Breast epithelium (tissue), 4 donors: ENCODE measurements at regions not wholly inside any gene's neighbourhood (a gene's known extent, or its start where the extent isn't known, plus 50 kb on each side); places are given as distances from the start of the nearest gene placed in this dataset.

Experiments used
- DNase-seq, 2 donors: peaks; one replicate each; pipeline ENCODE4 v3.0.0-alpha.2; 2019; ENCODE audit warnings: low spot score in 2 of 2
- H3K27ac ChIP-seq, 2 donors: fragments of 200-600 bp; sonication (generic) in 1 of 2; one replicate each; pipeline ENCODE4 v1.5.1; 2016 to 2019; ENCODE audit warnings: mild to moderate bottlenecking in 1 of 2
- H3K27me3 ChIP-seq, 2 donors: fragments of 200-600 bp; sonication (generic) in 1 of 2; one replicate each; pipeline versions ENCODE4 v1.5.1 to v1.6.0; 2017 to 2019; ENCODE audit warnings: control low read depth in 1 of 2, mild to moderate bottlenecking in 1 of 2
- H3K36me3 ChIP-seq: fragments of 200-600 bp; one replicate; pipeline ENCODE4 v1.5.1; 2019
- H3K4me1 ChIP-seq, 2 donors: fragments of 200-600 bp; sonication (generic); one replicate each; pipeline ENCODE4 v1.5.1; 2016 to 2019; ENCODE audit warnings: control low read depth in 1 of 2
- H3K4me3 ChIP-seq, 3 donors: fragments of 200-600 bp; sonication (generic); 1 replicate in 2 of 3; 2 replicates in 1 of 3; pipeline ENCODE4 v1.5.1; 2016 to 2019; ENCODE audit warnings: mild to moderate bottlenecking in 3 of 3, moderate library complexity in 2 of 3
- H3K9me3 ChIP-seq, 2 donors: fragments of 200-600 bp; sonication (generic) in 1 of 2; one replicate each; pipeline ENCODE4 v1.5.1; 2016 to 2019; ENCODE audit warnings: control low read depth in 1 of 2
- POLR2A ChIP-seq: fragments of 450-650 bp; IDR thresholded peaks from one replicate; pipeline ENCODE4 v1.6.1; 2016; ENCODE audit warnings: antibody characterized with exemption, mild to moderate bottlenecking, moderate library complexity
- POLR2AphosphoS5 ChIP-seq, 3 donors: sonication (generic); formaldehyde crosslinking; IDR thresholded peaks; one replicate each; pipeline ENCODE4 v1.6.1; 2017; ENCODE audit warnings: antibody characterized with exemption in 3 of 3
- intact Hi-C: fragments of 100-400 bp; cut with DNase I; formaldehyde crosslinking; loops from one replicate; pipeline ENCODE4 v1.15.1; 2023; ENCODE audit warnings: low total_unique reads
- TF ChIP-seq, protein P1 (sequence below), 3 donors: fragments of 450-650 bp; IDR thresholded peaks; one replicate each; pipeline ENCODE4 v1.5.1; 2016 to 2017; ENCODE audit warnings: antibody characterized with exemption in 3 of 3, mild to moderate bottlenecking in 3 of 3, moderate library complexity in 3 of 3

DNA sequence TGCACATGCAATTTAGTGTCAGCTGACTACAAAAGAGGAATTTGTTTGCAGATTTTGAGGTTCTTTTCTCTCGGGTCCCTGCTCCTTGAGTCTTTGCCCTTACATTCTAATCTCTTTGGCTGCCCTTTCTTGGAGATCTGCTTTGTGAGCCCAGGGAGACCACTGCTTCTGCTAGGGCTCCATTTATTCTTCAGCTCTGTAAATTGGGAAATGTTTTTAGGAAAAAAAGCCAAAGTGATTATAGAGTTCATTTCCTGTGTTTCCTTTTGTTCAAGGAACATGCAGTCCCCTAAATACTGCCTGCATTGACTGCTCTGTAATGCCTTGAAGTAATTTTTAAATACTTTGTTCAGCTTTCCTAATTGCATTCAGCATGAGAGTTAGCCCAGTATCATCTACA is 197.4 kb downstream of the CSNK1G3 start:
- intact Hi-C loops = no loop called here
- TF ChIP-seq, protein P1, sequence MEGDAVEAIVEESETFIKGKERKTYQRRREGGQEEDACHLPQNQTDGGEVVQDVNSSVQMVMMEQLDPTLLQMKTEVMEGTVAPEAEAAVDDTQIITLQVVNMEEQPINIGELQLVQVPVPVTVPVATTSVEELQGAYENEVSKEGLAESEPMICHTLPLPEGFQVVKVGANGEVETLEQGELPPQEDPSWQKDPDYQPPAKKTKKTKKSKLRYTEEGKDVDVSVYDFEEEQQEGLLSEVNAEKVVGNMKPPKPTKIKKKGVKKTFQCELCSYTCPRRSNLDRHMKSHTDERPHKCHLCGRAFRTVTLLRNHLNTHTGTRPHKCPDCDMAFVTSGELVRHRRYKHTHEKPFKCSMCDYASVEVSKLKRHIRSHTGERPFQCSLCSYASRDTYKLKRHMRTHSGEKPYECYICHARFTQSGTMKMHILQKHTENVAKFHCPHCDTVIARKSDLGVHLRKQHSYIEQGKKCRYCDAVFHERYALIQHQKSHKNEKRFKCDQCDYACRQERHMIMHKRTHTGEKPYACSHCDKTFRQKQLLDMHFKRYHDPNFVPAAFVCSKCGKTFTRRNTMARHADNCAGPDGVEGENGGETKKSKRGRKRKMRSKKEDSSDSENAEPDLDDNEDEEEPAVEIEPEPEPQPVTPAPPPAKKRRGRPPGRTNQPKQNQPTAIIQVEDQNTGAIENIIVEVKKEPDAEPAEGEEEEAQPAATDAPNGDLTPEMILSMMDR (IDR thresholded peaks at IDR 0.05) = no peak
- no peak for DNase-seq
- H3K4me3 ChIP-seq = no peak overlapping the region
- H3K4me1 ChIP-seq = no peaks in the 10 kb centered on the region
- no peaks in the 10 kb centered on the region for H3K27me3 ChIP-seq
- no peak overlapping the region for H3K27ac ChIP-seq
- H3K36me3 ChIP-seq = no peaks in the 10 kb centered on the region
- H3K9me3 ChIP-seq = peaks cover 0 to 4% of the 10 kb centered on the region in 2 donors

DNA sequence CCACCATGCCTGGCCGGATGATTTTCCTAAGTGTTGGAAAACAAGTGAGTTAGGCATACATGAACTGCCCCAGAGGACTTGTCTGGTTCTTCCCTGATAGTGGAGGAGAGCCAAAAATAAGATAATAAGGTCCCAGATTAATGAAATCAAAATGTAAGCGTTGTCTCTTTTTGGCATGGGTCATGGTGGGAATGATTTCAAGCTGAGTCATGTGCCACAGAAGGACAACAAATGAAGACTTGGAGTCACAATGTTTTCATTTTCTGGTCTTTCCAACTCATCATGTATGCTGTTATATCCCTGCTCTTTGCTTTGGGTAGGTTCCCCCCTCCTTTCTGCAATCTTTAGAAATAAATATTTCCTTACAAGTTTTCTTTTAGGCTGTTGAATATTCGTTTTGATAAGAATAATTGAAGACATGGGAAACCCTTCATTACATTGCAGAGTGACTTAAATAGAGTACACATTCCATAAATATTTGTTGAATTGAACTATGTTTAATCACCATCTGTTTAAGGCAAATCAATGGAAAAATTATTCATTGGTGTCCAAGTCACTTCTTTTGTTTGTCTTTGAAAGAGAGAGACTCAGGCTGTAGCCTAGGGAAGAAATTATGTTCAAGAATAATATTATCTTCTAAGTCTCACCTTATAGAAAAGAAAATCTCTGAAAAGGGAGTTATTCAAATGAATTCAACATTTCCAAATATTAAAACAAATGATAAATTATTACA is 196.3 kb downstream of the CSNK1G3 start:
- H3K4me3 ChIP-seq = no peak overlapping the region
- no peaks in the 10 kb centered on the region for H3K27me3 ChIP-seq
- H3K9me3 ChIP-seq = peaks cover 0 to 4% of the 10 kb centered on the region in 2 donors
- intact Hi-C loops = no loop called here
- H3K36me3 ChIP-seq = no peaks in the 10 kb centered on the region
- no peak overlapping the region for H3K27ac ChIP-seq
- DNase-seq = no peak
- TF ChIP-seq POLR2A (no peak), POLR2AphosphoS5 (IDR thresholded peaks at IDR 0.05) (no peak)
- TF ChIP-seq, protein P1 (IDR thresholded peaks at IDR 0.05) = no peak
- H3K4me1 ChIP-seq = no peaks in the 10 kb centered on the region

DNA sequence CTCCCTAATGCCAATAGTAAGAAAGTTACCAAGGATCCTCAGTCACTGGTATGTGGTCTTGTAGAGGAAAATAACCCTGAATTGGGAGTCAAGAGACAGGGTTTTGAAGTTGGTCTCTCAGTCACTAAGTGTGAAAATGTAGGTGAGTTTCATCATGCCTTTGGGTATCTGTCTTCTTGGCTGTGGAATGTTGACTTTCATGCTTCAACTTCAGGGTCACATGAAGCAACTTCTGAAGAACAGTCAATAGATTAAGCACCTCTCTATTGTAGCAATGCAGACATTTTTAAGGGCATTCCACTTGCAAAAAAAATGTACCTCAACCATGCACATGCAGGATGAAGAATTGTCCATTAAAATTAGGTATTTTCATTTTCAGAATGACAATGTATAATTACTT is 194.6 kb downstream of the CSNK1G3 start:
- TF ChIP-seq, protein P1 (IDR thresholded peaks at IDR 0.05) = no peak
- no peak for TF ChIP-seq POLR2A
- no peak for TF ChIP-seq POLR2AphosphoS5 (IDR thresholded peaks at IDR 0.05)
- Histone ChIP-seq H3K27ac (no peak overlapping the region), H3K4me3 (no peak overlapping the region), H3K9me3 (no peaks in the 10 kb centered on the region), H3K36me3 (no peaks in the 10 kb centered on the region), H3K4me1 (no peaks in the 10 kb centered on the region), H3K27me3 (no peaks in the 10 kb centered on the region)
- DNase-seq = no peak
- intact Hi-C loops = no loop called here

DNA sequence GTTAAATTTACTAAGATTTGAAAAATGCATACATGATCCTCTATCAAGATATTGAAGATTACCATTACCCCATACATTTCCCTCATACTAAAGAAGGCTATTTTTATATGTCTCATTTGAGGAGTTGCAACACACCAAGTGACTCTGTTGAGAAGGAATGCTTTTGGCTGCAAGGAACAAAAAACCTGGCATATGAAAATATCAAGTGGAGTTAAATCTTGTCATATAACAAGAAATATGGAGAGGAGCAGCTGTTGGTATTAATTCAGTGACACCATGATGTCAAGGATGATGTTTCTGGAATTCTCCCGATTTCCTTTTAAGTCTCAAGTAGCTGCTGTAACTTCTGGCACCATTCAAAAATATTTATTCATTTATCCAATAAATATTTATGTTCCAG is 193.8 kb downstream of the CSNK1G3 start:
- Histone ChIP-seq H3K27ac (no peak overlapping the region), H3K9me3 (no peaks in the 10 kb centered on the region), H3K4me1 (no peaks in the 10 kb centered on the region), H3K4me3 (no peak overlapping the region), H3K27me3 (no peaks in the 10 kb centered on the region), H3K36me3 (no peaks in the 10 kb centered on the region)
- TF ChIP-seq, protein P1 (IDR thresholded peaks at IDR 0.05) = no peak
- TF ChIP-seq POLR2AphosphoS5 (IDR thresholded peaks at IDR 0.05) (no peak), POLR2A (no peak)
- DNase-seq = no peak
- intact Hi-C loops = no loop called here

DNA sequence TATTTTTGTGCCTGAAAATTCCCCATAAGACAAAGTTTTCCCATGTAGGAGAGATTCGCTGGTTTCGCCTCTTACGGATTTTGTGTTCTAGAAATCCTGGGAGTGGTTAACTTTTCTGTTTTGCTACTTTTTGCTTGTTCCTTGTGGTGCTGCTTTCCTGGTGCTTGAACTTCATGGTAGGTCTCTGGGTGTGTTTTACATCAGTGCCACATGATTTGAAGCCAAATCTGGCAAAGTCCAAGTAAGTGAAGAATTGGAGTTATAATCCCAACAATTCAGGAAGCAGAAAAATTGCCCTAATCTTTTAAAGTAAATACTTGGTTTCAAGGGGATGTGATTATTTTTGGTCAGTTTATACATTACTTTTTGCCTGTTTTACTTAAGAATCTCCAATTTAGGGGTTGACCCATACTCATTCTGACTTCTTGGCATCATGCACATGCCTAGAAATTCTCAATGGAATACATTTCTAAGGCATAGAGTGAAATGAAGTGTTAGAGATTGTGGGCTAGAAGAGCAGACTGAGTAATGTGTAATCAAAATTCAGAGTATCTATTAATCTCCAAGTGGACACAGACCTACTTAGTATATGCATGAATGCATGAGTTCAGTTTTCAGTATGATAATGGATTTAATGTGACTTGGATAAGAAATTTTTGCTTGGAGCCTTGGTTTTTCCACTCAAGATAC is 189.7 kb downstream of the CSNK1G3 start:
- no peak for DNase-seq
- Histone ChIP-seq H3K27me3 (no peaks in the 10 kb centered on the region), H3K36me3 (no peaks in the 10 kb centered on the region), H3K4me1 (no peaks in the 10 kb centered on the region), H3K27ac (peak overlapping the region; percentile 75 to 81), H3K9me3 (no peaks in the 10 kb centered on the region), H3K4me3 (no peak overlapping the region)
- intact Hi-C loops = no loop called here
- TF ChIP-seq, protein P1 (IDR thresholded peaks at IDR 0.05) = no peak
- TF ChIP-seq POLR2AphosphoS5 (IDR thresholded peaks at IDR 0.05) = no peak
- no peak for TF ChIP-seq POLR2A
